COR-L47 (cell line): ENCODE measurements at regions not wholly inside any gene's neighbourhood (a gene's known extent, or its start where the extent isn't known, plus 50 kb on each side); places are given as distances from the start of the nearest gene placed in this dataset.
"Not testable (repeated sequence)": the region's sequence is repeated elsewhere in the genome, so short reads cannot be mapped to it uniquely, and the experiment has no call there.

Source experiments
- DNase-seq: peaks from one replicate; lab custom pipeline; 2025; lab: John Stamatoyannopoulos, UW

GRCh38 chr18:11511434-11512095 lies 97.8 kb upstream of the SLC35G4 start:
- DNase-seq = no peak

GRCh38 chr18:11506856-11507255 lies 102.5 kb upstream of the SLC35G4 start:
- DNase-seq = no peak

- no peak for DNase-seq
Measured at GRCh38 chr18:11505993-11506392, 103.4 kb upstream of the SLC35G4 start.

GRCh38 chr18:11504962-11505361 lies 104.4 kb upstream of the SLC35G4 start:
- DNase-seq = no peak

- no peak for DNase-seq
Measured at GRCh38 chr18:11502368-11502767, 107.0 kb upstream of the SLC35G4 start.

- no peak for DNase-seq
Measured at GRCh38 chr18:11501352-11501751, 108.0 kb upstream of the SLC35G4 start.

- DNase-seq = no peak
Measured at GRCh38 chr18:11500153-11501122, 109.0 kb upstream of the SLC35G4 start.

- no peak for DNase-seq
Measured at GRCh38 chr18:11498821-11499220, 110.6 kb upstream of the SLC35G4 start.

GRCh38 chr18:11497585-11497984 lies 111.8 kb upstream of the SLC35G4 start:
- no peak for DNase-seq

- no peak for DNase-seq
Measured at GRCh38 chr18:11496526-11497172, 112.7 kb upstream of the SLC35G4 start.

- DNase-seq = no peak
Measured at GRCh38 chr18:11495441-11495840, 114.0 kb upstream of the SLC35G4 start.

GRCh38 chr18:11494107-11494506 lies 115.3 kb upstream of the SLC35G4 start:
- DNase-seq = no peak

- no peak for DNase-seq
Measured at GRCh38 chr18:11489266-11489899, 120.0 kb upstream of the SLC35G4 start.

GRCh38 chr18:11488175-11488574 lies 121.2 kb upstream of the SLC35G4 start:
- no peak for DNase-seq

GRCh38 chr18:11487390-11487789 lies 122.0 kb upstream of the SLC35G4 start:
- no peak for DNase-seq

GRCh38 chr18:11482271-11482670 lies 127.1 kb upstream of the SLC35G4 start:
- no peak for DNase-seq

GRCh38 chr18:11480692-11481091 lies 128.7 kb upstream of the SLC35G4 start:
- no peak for DNase-seq

- DNase-seq = not testable (repeated sequence)
Measured at GRCh38 chr18:11479031-11479430, 130.4 kb upstream of the SLC35G4 start.

GRCh38 chr18:11470941-11471340 lies 138.5 kb upstream of the SLC35G4 start:
- DNase-seq = no peak

- DNase-seq = no peak
Measured at GRCh38 chr18:11468617-11469016, 140.8 kb upstream of the SLC35G4 start.

- no peak for DNase-seq
Measured at GRCh38 chr18:11468120-11468519, 141.3 kb upstream of the SLC35G4 start.

- no peak for DNase-seq
Measured at GRCh38 chr18:11467611-11468010, 141.8 kb upstream of the SLC35G4 start.
